CD4-positive, alpha-beta T cell treated with Interferon alpha-2 for 1 hour (primary cell): ENCODE measurements at regions not wholly inside any gene's neighbourhood (a gene's known extent, or its start where the extent isn't known, plus 50 kb on each side); places are given as distances from the start of the nearest gene placed in this dataset.
"Not testable (repeated sequence)": the region's sequence is repeated elsewhere in the genome, so short reads cannot be mapped to it uniquely, and the experiment has no call there.

Source experiments
- DNase-seq, 2 donors: peaks; one replicate each; pipeline ENCODE4 v3.0.0-alpha.2; 2020 to 2022

- no peak for DNase-seq
Observed at GRCh38 chrX:42832764-42833549, 55.0 kb upstream of the PPP1R2C start.

- DNase-seq = not testable (repeated sequence)
Observed at GRCh38 chrX:42833550-42833940, 55.6 kb upstream of the PPP1R2C start.

GRCh38 chrX:42837101-42837726, 59.3 kb upstream of the PPP1R2C start:
- DNase-seq = no peak

- peak in 1 of 2 donors; percentile 0 for DNase-seq
Observed at GRCh38 chrX:42837747-42838146, 59.8 kb upstream of the PPP1R2C start.

GRCh38 chrX:42839632-42840031, 61.7 kb upstream of the PPP1R2C start:
- DNase-seq = no peak

- no peak for DNase-seq
Observed at GRCh38 chrX:42846741-42847140, 68.8 kb upstream of the PPP1R2C start.

- DNase-seq = no peak
Observed at GRCh38 chrX:42855259-42855658, 77.3 kb upstream of the PPP1R2C start.

- DNase-seq = no peak
Observed at GRCh38 chrX:42857766-42858165, 79.8 kb upstream of the PPP1R2C start.

GRCh38 chrX:42869011-42869410, 91.0 kb upstream of the PPP1R2C start:
- no peak for DNase-seq

GRCh38 chrX:42869659-42870476, 91.9 kb upstream of the PPP1R2C start:
- peak; percentile 0 to 2 for DNase-seq

GRCh38 chrX:42886519-42886918, 108.6 kb upstream of the PPP1R2C start:
- DNase-seq = no peak

GRCh38 chrX:42900947-42901346, 123.0 kb upstream of the PPP1R2C start:
- DNase-seq = no peak

- DNase-seq = no peak
Observed at GRCh38 chrX:42902513-42902912, 124.5 kb upstream of the PPP1R2C start.

- no peak for DNase-seq
Observed at GRCh38 chrX:42920752-42921151, 142.8 kb upstream of the PPP1R2C start.

- DNase-seq = no peak
Observed at GRCh38 chrX:42930071-42930470, 152.1 kb upstream of the PPP1R2C start.

- no peak for DNase-seq
Observed at GRCh38 chrX:42930951-42931350, 153.0 kb upstream of the PPP1R2C start.

- DNase-seq = no peak
Observed at GRCh38 chrX:42933187-42933586, 155.2 kb upstream of the PPP1R2C start.

- DNase-seq = peak; percentile 35 to 54
Observed at GRCh38 chrX:42934020-42934726, 156.2 kb upstream of the PPP1R2C start.

- DNase-seq = no peak
Observed at GRCh38 chrX:42941671-42942070, 163.7 kb upstream of the PPP1R2C start.

GRCh38 chrX:42943051-42943974, 165.3 kb upstream of the PPP1R2C start:
- DNase-seq = peak; percentile 51 to 67

- DNase-seq = peak; percentile 27 to 59
Observed at GRCh38 chrX:42944381-42944998, 166.5 kb upstream of the PPP1R2C start.
